ENCODE measurements at regions not wholly inside any gene's neighbourhood (a gene's known extent, or its start where the extent isn't known, plus 50 kb on each side); places are given as distances from the start of the nearest gene placed in this dataset.
"Not testable (repeated sequence)": the region's sequence is repeated elsewhere in the genome, so short reads cannot be mapped to it uniquely, and the experiment has no call there.

- H2BK15ac ChIP-seq (ENCODE audit: low read length); H2BK120ac ChIP-seq (replicated peaks; ENCODE audit: low read depth, low read length); H2BK20ac ChIP-seq (ENCODE audit: low read length); H4K20me1 ChIP-seq (replicated peaks in 1 of 2; ENCODE audit: control insufficient read depth in 1 of 2, insufficient read depth in 2 of 2, low read length in 2 of 2); H2BK5ac ChIP-seq (ENCODE audit: low read depth, low read length); H3K18ac ChIP-seq (ENCODE audit: extremely low read depth, low read length); H3K9ac ChIP-seq (replicated peaks in 1 of 4; ENCODE audit: extremely low read depth in 1 of 4, low read depth in 3 of 4, low read length in 3 of 4); H3K36me3 ChIP-seq (ENCODE audit: control insufficient read depth in 2 of 4, insufficient read depth in 4 of 4, low read length in 3 of 4); H3K23ac ChIP-seq (ENCODE audit: insufficient read length); H3K4ac ChIP-seq (replicated peaks; ENCODE audit: insufficient read length, low read depth, low read length); H2AFZ ChIP-seq (ENCODE audit: low read length); H3K14ac ChIP-seq (ENCODE audit: insufficient read length); POLR2A ChIA-PET (ENCODE audit: partially characterized antibody); H3K27ac ChIP-seq (ENCODE audit: low read depth, low read length); H4K91ac ChIP-seq (replicated peaks; ENCODE audit: insufficient read length, low read length); H4K5ac ChIP-seq (ENCODE audit: insufficient read length, low read depth, low read length); H4K8ac ChIP-seq (ENCODE audit: extremely low read depth, insufficient read depth, low read length); H3K4me1 ChIP-seq (replicated peaks in 1 of 4; ENCODE audit: control insufficient read depth in 3 of 4, insufficient read depth in 4 of 4, low read length in 3 of 4); H3K9me3 ChIP-seq (ENCODE audit: insufficient read depth in 2 of 2, low read depth in 1 of 2, low read length in 1 of 2); H3K79me2 ChIP-seq (ENCODE audit: control insufficient read depth in 1 of 2, insufficient read depth in 2 of 2, low read length in 2 of 2); H3K4me2 ChIP-seq (ENCODE audit: insufficient read depth in 1 of 2, low read depth in 2 of 2, low read length in 2 of 2); H3K4me3 ChIP-seq (ENCODE audit: extremely low read depth in 1 of 4, insufficient read depth in 2 of 4, low read depth in 3 of 4, low read length in 4 of 4); H2AK5ac ChIP-seq (ENCODE audit: low read depth, low read length); H3K27me3 ChIP-seq (replicated peaks in 1 of 4; ENCODE audit: control insufficient read depth in 3 of 4, extremely low read depth in 1 of 4, insufficient read depth in 3 of 4, low read length in 3 of 4); FAIRE-seq; DNase-seq (ENCODE audit: low read depth in 1 of 2, low spot score in 2 of 2); H3K79me1 ChIP-seq (ENCODE audit: low read depth, low read length); H2BK12ac ChIP-seq (ENCODE audit: low read depth, low read length); H3K23me2 ChIP-seq (ENCODE audit: low read depth, low read length); H3K56ac ChIP-seq (replicated peaks; ENCODE audit: insufficient read length, low read depth, low read length): not testable (repeated sequence)
- CTCF ChIA-PET (ENCODE audit: partially characterized antibody) = interaction anchor here (0.6 kb wide), 1 partner anchor 199 kb away, joined by 3 read pairs; no protein-coding TSS in a partner anchor
- WGBS, 2 experiments (ENCODE audit: extremely low coverage in 1 of 2, insufficient coverage in 1 of 2, insufficient read length in 1 of 2, insufficient replicate concordance in 2 of 2, low coverage in 1 of 2, low lambda C conversion rate in 2 of 2, missing lambda C conversion rate in 1 of 2) = 95% methylated on average over 21 of the region's 21 CpGs; no CpG with 5 or more reads in 1 of the 2 experiments
Measured at GRCh38 chr1:229931751-229932150, 135.3 kb upstream of the GALNT2 start.

GRCh38 chr1:229935157-229935556 is 131.9 kb upstream of the GALNT2 start:
- DNase-seq (ENCODE audit: low read depth in 1 of 2, low spot score in 2 of 2); H3K56ac ChIP-seq (replicated peaks; ENCODE audit: insufficient read length, low read depth, low read length); H3K36me3 ChIP-seq (ENCODE audit: control insufficient read depth in 2 of 4, insufficient read depth in 4 of 4, low read length in 3 of 4); H3K27ac ChIP-seq (ENCODE audit: low read depth, low read length); H3K18ac ChIP-seq (ENCODE audit: extremely low read depth, low read length); H4K5ac ChIP-seq (ENCODE audit: insufficient read length, low read depth, low read length); H3K4me2 ChIP-seq (ENCODE audit: insufficient read depth in 1 of 2, low read depth in 2 of 2, low read length in 2 of 2); H2BK20ac ChIP-seq (ENCODE audit: low read length); FAIRE-seq; H3K79me1 ChIP-seq (ENCODE audit: low read depth, low read length); H3K9me3 ChIP-seq (ENCODE audit: insufficient read depth in 2 of 2, low read depth in 1 of 2, low read length in 1 of 2); H2BK15ac ChIP-seq (ENCODE audit: low read length); H4K20me1 ChIP-seq (replicated peaks in 1 of 2; ENCODE audit: control insufficient read depth in 1 of 2, insufficient read depth in 2 of 2, low read length in 2 of 2); CTCF ChIA-PET (ENCODE audit: partially characterized antibody); H2BK5ac ChIP-seq (ENCODE audit: low read depth, low read length); H4K8ac ChIP-seq (ENCODE audit: extremely low read depth, insufficient read depth, low read length); H2BK12ac ChIP-seq (ENCODE audit: low read depth, low read length); H4K91ac ChIP-seq (replicated peaks; ENCODE audit: insufficient read length, low read length); H3K27me3 ChIP-seq (replicated peaks in 1 of 4; ENCODE audit: control insufficient read depth in 3 of 4, extremely low read depth in 1 of 4, insufficient read depth in 3 of 4, low read length in 3 of 4); H3K4me3 ChIP-seq (ENCODE audit: extremely low read depth in 1 of 4, insufficient read depth in 2 of 4, low read depth in 3 of 4, low read length in 4 of 4); H3K14ac ChIP-seq (ENCODE audit: insufficient read length); H2BK120ac ChIP-seq (replicated peaks; ENCODE audit: low read depth, low read length); H2AFZ ChIP-seq (ENCODE audit: low read length); H3K23me2 ChIP-seq (ENCODE audit: low read depth, low read length); H3K4me1 ChIP-seq (replicated peaks in 1 of 4; ENCODE audit: control insufficient read depth in 3 of 4, insufficient read depth in 4 of 4, low read length in 3 of 4); H3K23ac ChIP-seq (ENCODE audit: insufficient read length); POLR2A ChIA-PET (ENCODE audit: partially characterized antibody); H3K4ac ChIP-seq (replicated peaks; ENCODE audit: insufficient read length, low read depth, low read length); H2AK5ac ChIP-seq (ENCODE audit: low read depth, low read length); H3K9ac ChIP-seq (replicated peaks in 1 of 4; ENCODE audit: extremely low read depth in 1 of 4, low read depth in 3 of 4, low read length in 3 of 4); H3K79me2 ChIP-seq (ENCODE audit: control insufficient read depth in 1 of 2, insufficient read depth in 2 of 2, low read length in 2 of 2): not testable (repeated sequence)
- WGBS, 2 experiments (ENCODE audit: extremely low coverage in 1 of 2, insufficient coverage in 1 of 2, insufficient read length in 1 of 2, insufficient replicate concordance in 2 of 2, low coverage in 1 of 2, low lambda C conversion rate in 2 of 2, missing lambda C conversion rate in 1 of 2) = 92% methylated on average over 3 of the region's 6 CpGs; no CpG with 5 or more reads in 1 of the 2 experiments
